Esophagus squamous epithelium (tissue), 4 donors: ENCODE measurements at regions not wholly inside any gene's neighbourhood (a gene's known extent, or its start where the extent isn't known, plus 50 kb on each side); places are given as distances from the start of the nearest gene placed in this dataset.

Experiments used
- POLR2A ChIP-seq, 4 donors: fragments of 450-650 bp; IDR thresholded peaks; one replicate each; pipeline ENCODE4 v1.6.1; 2017; ENCODE audit warnings: antibody characterized with exemption in 4 of 4, mild to moderate bottlenecking in 4 of 4, moderate library complexity in 3 of 4
- TF ChIP-seq, protein P1 (sequence below), 6 experiments: fragments of 450-650 bp in 4 of 6; fragments of 200-600 bp in 2 of 6; sonication (generic) in 2 of 6; IDR thresholded peaks; one replicate each; pipeline ENCODE4 v1.5.1; 2016 to 2019; ENCODE audit warnings: antibody characterized with exemption in 6 of 6, mild to moderate bottlenecking in 4 of 6, moderate library complexity in 4 of 6

DNA sequence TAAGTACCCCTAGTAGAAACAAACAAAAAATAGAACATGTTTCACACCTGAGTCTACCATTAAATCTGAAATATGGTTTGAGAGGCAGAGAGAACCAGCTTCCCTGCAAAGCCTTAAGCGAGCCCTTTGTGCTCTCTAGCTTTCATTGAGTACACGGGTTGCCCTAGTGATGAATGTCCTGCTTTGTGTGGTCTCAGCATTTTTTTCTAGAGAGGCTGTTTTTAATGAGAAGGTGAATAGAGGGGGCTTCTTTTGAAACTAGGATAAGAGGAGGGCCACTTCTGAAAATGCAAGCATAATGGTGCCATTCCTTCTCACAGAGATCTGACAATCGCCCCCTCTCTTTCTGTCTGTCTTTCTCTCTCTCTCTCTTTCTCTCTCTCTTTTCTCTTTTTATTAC is 131.3 kb downstream of the MACIR start:
- no peak for TF ChIP-seq POLR2A (IDR thresholded peaks at IDR 0.05)
- TF ChIP-seq, protein P1, sequence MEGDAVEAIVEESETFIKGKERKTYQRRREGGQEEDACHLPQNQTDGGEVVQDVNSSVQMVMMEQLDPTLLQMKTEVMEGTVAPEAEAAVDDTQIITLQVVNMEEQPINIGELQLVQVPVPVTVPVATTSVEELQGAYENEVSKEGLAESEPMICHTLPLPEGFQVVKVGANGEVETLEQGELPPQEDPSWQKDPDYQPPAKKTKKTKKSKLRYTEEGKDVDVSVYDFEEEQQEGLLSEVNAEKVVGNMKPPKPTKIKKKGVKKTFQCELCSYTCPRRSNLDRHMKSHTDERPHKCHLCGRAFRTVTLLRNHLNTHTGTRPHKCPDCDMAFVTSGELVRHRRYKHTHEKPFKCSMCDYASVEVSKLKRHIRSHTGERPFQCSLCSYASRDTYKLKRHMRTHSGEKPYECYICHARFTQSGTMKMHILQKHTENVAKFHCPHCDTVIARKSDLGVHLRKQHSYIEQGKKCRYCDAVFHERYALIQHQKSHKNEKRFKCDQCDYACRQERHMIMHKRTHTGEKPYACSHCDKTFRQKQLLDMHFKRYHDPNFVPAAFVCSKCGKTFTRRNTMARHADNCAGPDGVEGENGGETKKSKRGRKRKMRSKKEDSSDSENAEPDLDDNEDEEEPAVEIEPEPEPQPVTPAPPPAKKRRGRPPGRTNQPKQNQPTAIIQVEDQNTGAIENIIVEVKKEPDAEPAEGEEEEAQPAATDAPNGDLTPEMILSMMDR (IDR thresholded peaks at IDR 0.05), result no peak
